ENCODE measurements at regions not wholly inside any gene's neighbourhood (a gene's known extent, or its start where the extent isn't known, plus 50 kb on each side); places are given as distances from the start of the nearest gene placed in this dataset.

DNA sequence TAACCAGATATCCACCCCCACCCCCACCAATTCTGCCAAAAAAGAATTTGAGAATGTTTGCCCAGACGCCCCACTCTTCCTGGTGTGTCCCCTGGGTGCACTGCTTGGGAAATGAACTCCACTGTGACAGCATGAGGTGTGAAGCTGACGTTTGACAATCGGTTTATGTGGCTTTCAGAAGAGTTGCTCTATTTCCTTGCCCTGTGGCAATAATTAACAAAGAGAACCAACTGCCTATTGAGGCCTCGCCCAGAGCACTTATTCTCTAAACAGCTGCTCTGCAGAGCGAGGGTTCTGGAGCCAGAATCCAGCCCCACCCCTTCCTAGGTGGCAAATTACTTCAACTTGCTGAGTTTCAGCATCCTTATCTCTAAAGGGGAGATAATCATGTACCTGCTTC is 115.8 kb upstream of the SIX3 start:
- FAIRE-seq = no peak
- DNase-seq (ENCODE audit: insufficient read length, low spot score) = no peak

DNA sequence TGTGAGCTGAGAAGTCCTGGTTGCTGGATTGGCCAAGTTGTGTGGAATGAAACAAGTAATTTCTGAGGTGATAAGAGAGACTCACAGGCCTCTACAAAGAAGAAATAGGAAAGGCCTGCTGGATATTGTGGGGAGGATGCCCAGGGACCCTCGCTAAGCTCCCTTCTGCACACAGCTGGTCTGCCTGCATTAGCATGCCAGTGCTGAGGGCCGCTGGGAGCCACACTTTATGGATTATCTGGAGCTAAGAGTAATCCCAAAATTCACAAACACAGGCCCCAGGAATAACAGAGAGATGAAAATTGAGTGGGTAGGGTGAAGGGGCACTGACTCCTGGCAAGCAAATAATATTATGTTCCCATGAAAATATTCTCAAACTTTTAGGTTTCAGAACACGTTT is 114.9 kb upstream of the SIX3 start:
- FAIRE-seq = no peak
- DNase-seq (ENCODE audit: insufficient read length, low spot score) = no peak

DNA sequence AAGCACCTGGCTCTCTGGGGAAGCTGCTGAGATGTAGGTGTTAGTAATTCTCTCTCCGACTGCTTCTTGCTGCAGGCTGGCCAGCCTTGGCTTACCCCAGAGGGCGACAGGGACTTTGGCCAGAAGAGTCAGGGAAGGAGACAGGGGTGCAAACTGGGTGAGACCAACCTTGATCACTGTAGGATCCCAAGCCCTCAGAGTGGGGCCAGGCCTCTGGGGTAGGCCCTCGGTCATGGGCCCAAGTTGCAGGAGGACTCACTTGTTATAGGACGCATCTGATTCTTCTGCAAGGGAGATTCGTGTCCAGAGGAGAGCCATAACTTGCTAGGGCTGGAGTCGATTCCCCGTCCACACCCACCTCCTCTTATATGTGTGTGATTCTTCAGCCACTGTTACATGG is 111.7 kb upstream of the SIX3 start:
- FAIRE-seq (no peak), DNase-seq (ENCODE audit: insufficient read length, low spot score) (no peak)

GRCh38 chr2:44833171-44834069 is 108.1 kb upstream of the SIX3 start:
- FAIRE-seq = no peak
- DNase-seq (ENCODE audit: insufficient read length, low spot score) = peak; percentile 14

DNA sequence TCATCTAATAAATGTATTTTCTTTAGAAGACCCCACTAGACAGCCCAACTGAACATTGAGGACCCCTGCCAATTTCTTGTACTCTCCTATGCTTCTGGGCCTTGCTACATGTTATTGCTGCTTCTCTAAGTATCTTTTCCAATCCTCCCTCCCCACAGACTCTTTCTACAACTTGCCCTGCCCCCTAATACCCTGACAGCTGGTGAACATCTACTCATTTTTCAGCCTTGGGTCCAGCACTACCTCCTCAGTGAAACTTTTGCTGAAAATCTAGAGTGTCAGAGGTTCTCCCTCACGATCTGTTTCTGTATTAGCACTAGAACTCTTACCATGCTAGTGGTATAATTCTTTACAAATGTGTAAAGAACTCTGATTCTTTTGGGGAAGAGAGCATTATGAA is 106.8 kb upstream of the SIX3 start:
- FAIRE-seq = no peak
- DNase-seq (ENCODE audit: insufficient read length, low spot score) = no peak

GRCh38 chr2:44836174-44836573 is 105.3 kb upstream of the SIX3 start:
- DNase-seq (ENCODE audit: insufficient read length, low spot score) = no peak
- no peak for FAIRE-seq

DNA sequence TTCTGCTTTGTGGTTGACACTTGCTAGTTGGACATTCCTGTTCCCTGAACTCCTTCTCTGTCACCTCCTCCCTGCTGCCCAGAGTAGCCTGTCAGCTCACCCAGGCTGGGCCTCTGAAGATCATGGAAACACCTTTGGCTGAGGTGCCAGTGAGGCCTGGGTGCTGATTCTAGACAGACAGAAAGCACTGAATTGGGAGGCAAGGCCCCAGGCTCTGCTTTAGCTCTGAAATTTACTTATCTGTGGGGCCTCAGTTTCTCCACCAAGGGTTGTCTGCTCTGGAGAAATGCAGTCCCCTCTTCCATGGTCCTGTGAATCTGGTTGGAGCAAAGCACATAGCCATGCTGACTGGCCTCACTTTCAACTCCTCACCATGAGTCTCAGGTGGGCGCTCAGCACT is 104.6 kb upstream of the SIX3 start:
- DNase-seq (ENCODE audit: insufficient read length, low spot score) (no peak), FAIRE-seq (no peak)

- DNase-seq (ENCODE audit: insufficient read length, low spot score) = no peak
- no peak for FAIRE-seq
These were observed 103.2 kb upstream of the SIX3 start for GRCh38 chr2:44838116-44838790.

DNA sequence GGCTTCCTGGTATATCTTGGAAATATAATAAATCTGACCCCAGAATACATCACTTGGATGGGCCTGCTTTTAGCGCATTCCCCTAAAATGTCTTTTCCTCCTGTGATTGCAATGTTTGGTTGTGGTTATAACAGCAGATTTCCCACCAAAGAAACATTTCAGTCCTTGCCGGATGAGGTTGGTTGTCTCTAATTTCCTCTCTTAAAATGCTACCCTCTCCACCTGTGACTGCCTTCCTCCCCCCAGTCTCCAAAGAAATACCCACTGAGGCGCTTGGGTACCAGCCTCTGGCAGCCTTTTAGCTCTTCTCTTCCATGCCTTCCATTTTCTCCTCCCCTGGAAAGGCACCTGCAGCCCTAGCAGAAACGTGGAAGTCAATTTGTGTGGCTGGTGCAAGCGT is 102.1 kb upstream of the SIX3 start:
- FAIRE-seq (no peak), DNase-seq (ENCODE audit: insufficient read length, low spot score) (no peak)

DNA sequence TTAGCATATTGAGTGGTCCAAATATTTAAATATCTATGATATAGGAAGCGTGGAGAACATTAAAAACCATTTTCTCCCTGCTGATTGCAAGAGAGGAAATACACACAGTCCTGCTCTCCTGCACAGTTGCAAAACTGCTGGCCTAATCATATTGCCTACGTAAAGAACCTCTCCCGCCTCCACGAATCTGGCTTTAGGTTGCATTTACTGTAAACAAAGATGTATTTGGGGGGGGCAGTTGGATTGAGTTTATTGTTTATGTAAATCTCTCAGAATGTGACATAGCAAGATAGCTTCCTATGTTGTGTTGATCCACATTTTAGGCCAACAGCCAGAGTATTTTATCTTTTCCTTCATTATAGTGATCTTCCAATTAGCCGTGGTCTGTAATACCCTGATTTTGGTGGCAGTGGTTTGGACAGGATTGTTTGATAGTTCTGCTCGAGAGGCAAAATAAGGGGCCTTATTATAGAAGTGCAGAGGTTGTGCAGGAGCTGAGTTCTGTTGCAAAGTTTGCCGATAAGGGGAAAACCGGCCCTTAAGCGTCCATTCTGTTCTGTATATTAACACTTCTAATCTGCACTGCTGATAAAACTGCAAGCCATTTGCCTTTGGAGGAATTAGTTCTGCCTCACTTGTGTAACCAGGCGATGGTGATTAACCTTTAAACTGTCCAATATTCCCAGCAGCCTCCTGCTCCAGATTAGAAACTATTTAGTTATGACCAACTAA is 101.6 kb upstream of the SIX3 start:
- no peak for FAIRE-seq
- DNase-seq (ENCODE audit: insufficient read length, low spot score) = no peak

- FAIRE-seq (no peak), DNase-seq (ENCODE audit: insufficient read length, low spot score) (no peak)
These were observed 101.0 kb upstream of the SIX3 start for GRCh38 chr2:44840503-44840850.

DNA sequence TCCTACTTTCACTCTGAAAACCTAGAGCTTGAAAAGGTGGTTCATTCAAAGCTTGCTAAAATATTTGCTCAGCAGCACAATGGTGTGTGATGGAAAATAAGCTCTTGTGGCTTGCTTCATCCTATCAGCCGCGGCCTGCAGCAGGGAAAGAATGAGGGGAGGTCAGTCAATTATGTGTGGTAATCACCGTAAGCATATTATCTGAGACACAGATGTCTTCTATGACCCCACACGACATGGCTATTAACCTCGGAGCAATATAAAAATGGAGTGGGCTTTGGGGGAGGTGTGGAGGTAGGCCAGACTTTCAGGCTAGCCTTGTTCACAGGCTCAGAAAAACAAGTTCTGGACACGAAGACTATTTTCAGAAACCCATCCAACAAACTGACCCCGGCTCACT is 98.4 kb upstream of the SIX3 start:
- no peak for DNase-seq (ENCODE audit: insufficient read length, low spot score)
- no peak for FAIRE-seq

DNA sequence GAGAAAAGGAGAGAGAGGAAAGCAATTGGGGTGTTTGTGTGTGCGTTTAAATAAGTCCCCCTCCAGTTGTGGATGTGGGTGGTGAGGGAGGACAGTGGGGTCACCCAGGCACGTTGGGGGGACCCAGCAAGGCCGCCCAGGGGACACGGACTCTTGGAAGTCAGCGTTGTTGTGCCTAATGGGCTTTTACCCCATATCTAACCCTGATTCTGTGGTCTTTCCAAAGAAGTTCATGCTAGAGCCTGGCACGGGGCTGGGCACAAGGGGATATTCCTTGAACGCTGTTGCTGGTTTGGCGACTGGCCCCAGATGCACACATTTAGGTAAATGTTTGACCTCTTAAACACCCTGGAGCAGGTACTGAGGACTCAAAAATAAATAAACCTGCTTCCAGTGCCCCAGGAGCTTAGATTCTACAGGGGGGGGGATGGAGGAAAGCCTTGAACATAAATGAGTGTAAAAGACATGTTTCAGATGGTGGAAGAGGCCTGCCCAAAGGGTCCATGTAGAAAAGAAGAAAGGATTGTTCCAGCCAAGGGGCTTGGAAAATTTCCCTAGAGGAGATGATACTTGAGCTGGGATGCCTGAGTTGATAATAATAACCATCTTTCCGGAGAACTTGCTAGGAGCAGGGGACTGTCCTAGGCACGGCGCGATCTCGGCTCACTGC is 97.7 kb upstream of the SIX3 start:
- no peak for FAIRE-seq

GRCh38 chr2:44844651-44845270 is 96.7 kb upstream of the SIX3 start:
- FAIRE-seq (no peak), DNase-seq (ENCODE audit: insufficient read length, low spot score) (no peak)

More for the DNA sequence above, 97.7 kb upstream of the SIX3 start:
- DNase-seq (ENCODE audit: insufficient read length, low spot score) = no peak

DNA sequence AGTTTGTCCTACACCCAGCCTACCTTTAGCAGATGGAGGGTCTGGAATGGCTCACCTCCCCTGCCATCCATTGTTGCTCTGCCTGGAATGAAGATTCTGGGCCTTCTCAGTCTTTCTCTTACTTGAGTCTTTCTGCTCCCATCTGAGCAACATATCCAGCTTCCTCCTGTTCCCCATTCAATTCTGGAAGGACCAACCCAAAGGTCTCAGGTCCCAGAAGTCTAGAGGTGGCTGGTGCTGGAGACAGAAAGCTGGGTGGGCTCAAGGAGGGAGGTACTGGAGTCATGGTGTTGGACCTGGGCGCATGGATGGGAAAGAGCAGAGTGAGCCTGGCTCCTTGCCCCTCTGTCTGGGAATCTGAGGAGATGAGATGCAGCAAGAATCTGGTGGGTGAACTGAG is 93.5 kb upstream of the SIX3 start:
- FAIRE-seq (no peak), DNase-seq (ENCODE audit: insufficient read length, low spot score) (no peak)

- FAIRE-seq = no peak
- no peak for DNase-seq (ENCODE audit: insufficient read length, low spot score)
These were observed 91.5 kb upstream of the SIX3 start for GRCh38 chr2:44850016-44850415.

DNA sequence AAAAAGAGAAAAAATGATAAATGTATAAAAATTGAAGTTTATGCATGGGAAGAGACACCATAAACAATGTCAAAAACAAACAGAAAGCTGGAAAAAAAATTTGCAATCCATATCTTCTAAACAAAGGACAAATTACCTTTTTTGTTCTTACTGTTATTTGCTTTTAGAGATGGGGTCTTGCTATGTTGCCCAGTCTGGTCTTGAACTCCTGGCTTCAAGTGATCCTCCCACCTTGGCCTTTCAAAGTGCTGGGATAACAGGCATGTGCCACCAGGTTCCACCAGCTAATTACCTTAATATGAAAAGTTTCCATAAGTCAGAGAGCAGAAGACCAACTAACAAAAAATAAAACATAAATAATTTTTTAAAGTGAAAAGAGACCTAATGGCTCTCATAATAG is 90.0 kb upstream of the SIX3 start:
- no peak for FAIRE-seq

GRCh38 chr2:44852594-44852993 is 88.9 kb upstream of the SIX3 start:
- DNase-seq (ENCODE audit: insufficient read length, low spot score) (no peak), FAIRE-seq (no peak)

More for the DNA sequence above, 90.0 kb upstream of the SIX3 start:
- DNase-seq (ENCODE audit: insufficient read length, low spot score) = no peak

GRCh38 chr2:44859337-44859736 is 82.2 kb upstream of the SIX3 start:
- DNase-seq (ENCODE audit: insufficient read length, low spot score) (no peak), FAIRE-seq (no peak)

- no peak for DNase-seq (ENCODE audit: insufficient read length, low spot score)
- no peak for FAIRE-seq
These were observed 75.3 kb upstream of the SIX3 start for GRCh38 chr2:44866152-44866551.

DNA sequence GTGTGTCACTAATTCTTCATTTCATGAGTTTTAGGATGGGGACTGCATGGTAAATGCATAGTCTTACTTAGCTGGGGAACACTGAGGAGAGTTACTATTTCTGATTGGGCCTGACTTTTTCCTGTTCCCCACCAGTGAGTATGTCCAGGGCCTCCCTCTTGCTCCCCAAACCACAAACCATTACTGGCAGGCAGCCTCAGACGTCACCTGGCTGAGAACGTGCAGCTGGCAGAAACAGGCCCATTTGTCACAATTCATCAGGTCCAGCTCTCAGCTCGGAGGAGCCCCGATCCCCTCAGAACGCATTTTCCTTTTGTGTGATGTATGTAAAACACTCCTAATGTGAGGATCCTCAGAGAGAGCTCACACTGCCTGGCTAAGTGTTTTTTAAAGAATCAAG is 71.7 kb upstream of the SIX3 start:
- FAIRE-seq (no peak), DNase-seq (ENCODE audit: insufficient read length, low spot score) (no peak)
